Mucosa of stomach (tissue), 1 donor: ENCODE measurements at regions not wholly inside any gene's neighbourhood (a gene's known extent, or its start where the extent isn't known, plus 50 kb on each side); places are given as distances from the start of the nearest gene placed in this dataset.

Experiments
- H3K27me3 ChIP-seq: one replicate; pipeline ENCODE4 v1.7.0; 2013; ENCODE audit warnings: mild to moderate bottlenecking, low read length; ENCODE audit not compliant: control insufficient read depth, insufficient read depth
- H3K36me3 ChIP-seq: one replicate; pipeline ENCODE4 v1.7.0; 2013; ENCODE audit warnings: low read length; ENCODE audit not compliant: control insufficient read depth, insufficient read depth
- H3K4me1 ChIP-seq: one replicate; pipeline ENCODE4 v1.7.0; 2013; ENCODE audit warnings: mild to moderate bottlenecking, low read length; ENCODE audit not compliant: control insufficient read depth, insufficient read depth
- H3K4me3 ChIP-seq: one replicate; pipeline ENCODE4 v1.7.0; 2013; ENCODE audit warnings: low read length
- H3K9ac ChIP-seq: one replicate; pipeline ENCODE4 v1.7.0; 2013; ENCODE audit warnings: mild to moderate bottlenecking, low read length, moderate library complexity
- H3K9me3 ChIP-seq: one replicate; pipeline ENCODE4 v1.7.0; 2013; ENCODE audit warnings: mild to moderate bottlenecking, low read length, moderate library complexity; ENCODE audit not compliant: control insufficient read depth
- donor health status: Pancreatic carcinoma.

DNA sequence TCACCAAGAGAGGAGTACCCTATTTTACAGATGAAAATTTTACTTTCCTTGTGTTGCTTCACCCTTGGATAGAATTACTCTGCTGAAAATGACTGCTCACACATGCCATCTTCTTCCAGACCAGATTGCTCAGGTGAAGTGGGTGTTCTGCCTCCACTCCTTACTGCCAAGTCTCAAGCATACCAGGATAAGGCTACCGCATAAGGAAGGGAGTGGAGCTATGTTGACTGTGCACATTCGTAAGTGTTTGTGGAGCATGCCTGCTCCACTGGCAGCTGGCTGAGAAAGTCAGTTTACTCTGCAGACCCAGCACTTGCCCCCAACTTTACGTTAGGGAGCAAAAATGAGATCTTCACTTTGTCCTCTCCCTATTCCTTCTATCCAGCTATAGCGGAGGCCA lies 405.0 kb upstream of the DDX18 start:
- Histone ChIP-seq H3K4me1 (no peaks in the 10 kb centered on the region), H3K27me3 (no peaks in the 10 kb centered on the region), H3K36me3 (no peaks in the 10 kb centered on the region), H3K9me3 (no peaks in the 10 kb centered on the region), H3K9ac (no peak overlapping the region), H3K4me3 (no peak overlapping the region)

DNA sequence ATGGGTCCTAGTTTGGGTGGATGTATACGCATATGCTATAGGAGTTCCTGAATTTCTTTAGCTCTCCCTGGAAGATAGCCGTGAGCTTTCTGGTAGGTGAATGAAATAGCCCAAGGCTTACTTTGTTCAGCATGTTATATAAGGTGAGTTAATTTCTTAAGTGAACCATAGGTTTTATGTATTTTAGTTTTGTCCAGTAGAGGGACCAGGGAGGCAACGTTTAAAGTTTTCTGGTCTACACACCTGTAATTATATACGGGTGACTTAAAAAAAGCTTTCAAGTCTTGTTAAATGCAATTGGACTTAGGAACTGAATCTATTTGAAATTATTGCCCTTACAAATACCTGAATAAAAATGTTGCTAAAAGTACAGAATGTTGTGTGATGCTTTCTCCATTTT lies 402.5 kb upstream of the DDX18 start:
- H3K4me1 ChIP-seq = no peaks in the 10 kb centered on the region
- H3K9ac ChIP-seq = no peak overlapping the region
- H3K4me3 ChIP-seq = no peak overlapping the region
- H3K36me3 ChIP-seq = no peaks in the 10 kb centered on the region
- H3K9me3 ChIP-seq = no peaks in the 10 kb centered on the region
- H3K27me3 ChIP-seq = no peaks in the 10 kb centered on the region

DNA sequence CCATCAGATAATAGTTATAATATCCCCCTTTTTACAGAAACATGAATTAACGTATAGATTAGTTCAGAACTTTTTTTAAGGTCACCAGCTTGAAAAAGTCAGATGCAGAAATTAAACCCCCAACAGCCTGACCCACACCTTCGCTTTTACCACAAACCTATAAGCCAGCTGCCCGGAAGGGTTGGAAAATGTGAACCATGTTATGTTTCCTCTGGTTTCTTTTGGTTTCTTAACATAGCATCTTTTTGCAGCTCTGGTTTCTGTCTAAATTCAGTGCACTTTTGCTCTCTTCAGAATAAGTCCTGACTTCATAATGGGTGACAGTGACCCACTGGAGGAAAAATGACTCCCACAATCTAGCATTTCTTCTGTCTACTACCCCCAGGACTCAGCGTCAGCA lies 381.7 kb upstream of the DDX18 start:
- H3K9me3 ChIP-seq = no peaks in the 10 kb centered on the region
- H3K27me3 ChIP-seq = no peaks in the 10 kb centered on the region
- H3K4me1 ChIP-seq = no peaks in the 10 kb centered on the region
- no peak overlapping the region for H3K4me3 ChIP-seq
- no peaks in the 10 kb centered on the region for H3K36me3 ChIP-seq
- no peak overlapping the region for H3K9ac ChIP-seq

DNA sequence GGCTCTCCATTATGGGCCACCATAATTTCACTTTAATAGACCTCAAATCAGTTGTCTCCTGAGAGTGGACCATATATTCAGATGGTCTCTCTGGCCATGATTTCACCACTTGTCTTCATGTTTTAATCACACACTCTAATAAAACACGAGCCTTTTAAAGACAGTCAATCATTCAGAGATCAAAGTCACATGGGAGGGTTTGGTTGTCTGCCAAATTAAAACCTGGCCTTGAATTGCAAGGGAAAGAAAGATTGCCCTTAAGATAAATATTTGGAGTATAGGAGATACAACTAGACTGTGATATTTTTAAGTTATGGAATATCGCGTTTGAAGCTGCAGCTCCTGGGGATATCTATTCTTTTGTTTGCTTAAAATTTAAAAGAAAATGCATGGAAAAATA lies 377.8 kb upstream of the DDX18 start:
- Histone ChIP-seq H3K9ac (no peak overlapping the region), H3K36me3 (no peaks in the 10 kb centered on the region), H3K27me3 (no peaks in the 10 kb centered on the region)

DNA sequence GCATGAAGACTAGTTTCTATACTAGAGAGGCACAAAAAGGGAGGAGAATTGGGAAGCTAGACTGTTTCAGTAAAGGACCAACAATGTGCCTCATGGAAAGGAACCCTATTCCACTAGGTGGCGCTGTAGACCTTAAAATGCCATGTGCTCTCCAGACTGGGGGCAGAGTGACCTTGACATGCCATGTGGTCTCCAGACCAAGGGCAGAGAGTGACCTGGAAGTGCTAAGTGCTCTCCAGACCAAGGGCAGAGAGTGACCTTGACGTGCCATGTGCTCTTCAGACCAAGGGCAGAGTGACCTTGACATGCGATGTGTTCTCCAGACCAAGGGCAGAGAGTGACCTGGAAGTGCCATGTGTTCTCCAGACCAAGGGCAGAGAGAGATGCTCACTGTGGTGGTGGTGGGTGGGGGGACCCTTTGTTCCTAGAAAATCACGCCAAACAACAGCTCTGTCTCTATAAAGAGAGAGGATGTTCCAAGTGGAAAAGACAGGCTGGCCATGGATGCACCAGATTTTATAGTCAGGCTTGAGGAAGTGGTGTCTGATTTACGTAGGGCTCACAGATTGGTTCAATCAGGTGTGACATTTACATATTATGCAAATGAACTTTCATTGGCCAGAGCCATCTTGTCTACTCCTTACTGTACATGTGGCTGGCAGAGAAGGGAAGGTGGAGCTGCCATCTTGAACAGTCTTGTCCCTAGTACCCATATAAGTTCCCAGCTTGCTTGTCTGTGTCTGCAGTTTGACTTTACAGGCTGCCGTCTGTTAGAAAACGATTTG lies 344.0 kb upstream of the DDX18 start:
- Histone ChIP-seq H3K9ac (no peak overlapping the region), H3K9me3 (no peaks in the 10 kb centered on the region), H3K27me3 (no peaks in the 10 kb centered on the region), H3K4me1 (no peaks in the 10 kb centered on the region), H3K36me3 (no peaks in the 10 kb centered on the region), H3K4me3 (no peak overlapping the region)

More for the DNA sequence above, 377.8 kb upstream of the DDX18 start:
- H3K4me3 ChIP-seq = no peak overlapping the region
- H3K4me1 ChIP-seq = no peaks in the 10 kb centered on the region
- no peaks in the 10 kb centered on the region for H3K9me3 ChIP-seq

DNA sequence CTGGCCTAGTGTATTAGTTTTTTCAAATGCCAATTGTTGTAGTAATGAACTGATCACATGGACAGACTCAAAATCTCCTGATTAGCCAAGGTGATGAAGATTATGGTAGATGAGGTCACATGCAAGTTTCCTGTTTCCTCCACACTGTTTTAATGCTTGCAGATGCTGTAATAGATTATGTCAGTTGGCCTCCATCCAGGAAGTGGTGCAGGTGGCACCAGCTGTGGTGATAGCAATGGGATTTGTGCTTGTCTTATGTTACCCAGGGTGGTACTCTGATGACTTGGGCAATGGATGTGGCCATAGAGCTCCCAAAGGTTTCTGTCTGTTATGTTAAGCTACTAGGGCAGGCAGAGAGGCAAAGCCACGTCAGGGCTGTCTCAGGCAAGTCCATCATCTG lies 332.9 kb upstream of the DDX18 start:
- H3K9ac ChIP-seq = no peak overlapping the region
- no peaks in the 10 kb centered on the region for H3K4me1 ChIP-seq
- no peak overlapping the region for H3K4me3 ChIP-seq
- no peaks in the 10 kb centered on the region for H3K27me3 ChIP-seq
- H3K9me3 ChIP-seq = no peaks in the 10 kb centered on the region
- no peaks in the 10 kb centered on the region for H3K36me3 ChIP-seq

DNA sequence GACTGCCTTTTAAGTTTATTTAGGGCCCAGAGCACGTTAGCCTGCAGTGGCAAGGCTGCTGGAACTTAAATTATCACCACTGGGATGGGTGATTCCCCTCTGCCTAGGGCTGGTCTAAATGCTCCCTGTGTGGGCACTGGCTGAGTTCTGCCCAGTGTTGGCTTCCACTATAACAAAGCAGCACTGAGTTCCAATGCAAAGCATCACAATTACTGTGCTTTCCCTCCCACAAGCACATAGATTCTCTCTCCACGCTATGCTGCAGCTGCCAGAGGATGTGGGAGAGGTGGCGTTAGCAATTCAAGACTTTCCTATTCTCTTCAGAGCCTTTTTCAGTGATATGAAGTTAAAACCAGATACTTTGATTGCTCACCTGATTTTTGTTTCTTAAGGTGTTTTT lies 328.9 kb upstream of the DDX18 start:
- Histone ChIP-seq H3K4me3 (no peak overlapping the region), H3K9ac (no peak overlapping the region), H3K9me3 (no peaks in the 10 kb centered on the region), H3K4me1 (no peaks in the 10 kb centered on the region), H3K27me3 (no peaks in the 10 kb centered on the region), H3K36me3 (no peaks in the 10 kb centered on the region)

DNA sequence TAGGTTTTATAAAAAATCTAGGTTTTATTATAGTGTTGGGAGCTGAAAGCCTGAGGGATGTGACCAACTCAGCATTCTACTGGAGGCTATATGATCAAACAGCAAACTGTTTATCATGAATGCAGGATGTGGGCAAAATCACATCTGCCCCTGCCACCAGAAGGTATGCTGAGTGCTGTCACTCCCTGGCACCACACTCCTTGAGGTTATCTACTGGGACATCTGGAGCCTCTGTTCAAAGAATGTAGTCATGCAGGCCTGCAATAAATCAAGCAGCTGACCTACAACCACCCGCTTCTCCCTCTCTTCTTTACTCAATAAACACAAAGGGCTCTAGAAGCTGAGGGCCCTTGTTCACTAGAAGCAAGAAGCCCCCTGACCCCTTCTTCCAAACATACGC lies 328.4 kb upstream of the DDX18 start:
- no peaks in the 10 kb centered on the region for H3K27me3 ChIP-seq
- no peaks in the 10 kb centered on the region for H3K36me3 ChIP-seq
- H3K9me3 ChIP-seq = no peaks in the 10 kb centered on the region
- no peak overlapping the region for H3K4me3 ChIP-seq
- no peaks in the 10 kb centered on the region for H3K4me1 ChIP-seq
- H3K9ac ChIP-seq = no peak overlapping the region

DNA sequence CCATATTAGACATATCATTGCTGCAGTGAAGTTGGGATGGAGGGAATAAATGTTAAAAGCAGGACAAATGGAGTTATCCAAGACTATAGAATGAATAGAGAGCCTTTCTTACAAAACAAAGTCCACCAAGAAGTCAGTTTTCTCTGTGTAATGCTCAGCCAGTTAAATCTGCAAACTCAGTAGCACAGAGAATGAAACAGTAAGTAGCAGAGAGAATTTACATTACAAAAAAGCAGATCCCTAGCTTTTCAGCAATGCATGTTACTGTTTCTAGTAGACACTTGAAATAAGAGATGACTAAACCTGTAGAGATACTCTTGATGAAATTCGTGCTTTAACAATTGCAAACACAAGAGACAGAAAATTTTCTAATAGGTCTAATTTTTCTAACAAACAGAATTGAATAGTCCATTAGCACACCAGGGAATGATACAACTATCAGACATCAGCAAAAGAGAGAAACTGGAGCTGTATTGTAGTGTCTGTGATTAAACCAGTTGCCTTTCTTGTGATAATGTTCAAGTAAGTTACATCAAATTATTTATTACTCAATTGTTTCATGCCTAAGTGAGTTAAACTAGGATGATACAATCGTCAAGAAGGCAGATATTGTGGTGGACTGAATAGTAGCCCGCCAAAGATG lies 322.2 kb upstream of the DDX18 start:
- Histone ChIP-seq H3K4me3 (no peak overlapping the region), H3K4me1 (no peaks in the 10 kb centered on the region), H3K36me3 (no peaks in the 10 kb centered on the region), H3K9ac (no peak overlapping the region), H3K27me3 (no peaks in the 10 kb centered on the region), H3K9me3 (no peaks in the 10 kb centered on the region)

DNA sequence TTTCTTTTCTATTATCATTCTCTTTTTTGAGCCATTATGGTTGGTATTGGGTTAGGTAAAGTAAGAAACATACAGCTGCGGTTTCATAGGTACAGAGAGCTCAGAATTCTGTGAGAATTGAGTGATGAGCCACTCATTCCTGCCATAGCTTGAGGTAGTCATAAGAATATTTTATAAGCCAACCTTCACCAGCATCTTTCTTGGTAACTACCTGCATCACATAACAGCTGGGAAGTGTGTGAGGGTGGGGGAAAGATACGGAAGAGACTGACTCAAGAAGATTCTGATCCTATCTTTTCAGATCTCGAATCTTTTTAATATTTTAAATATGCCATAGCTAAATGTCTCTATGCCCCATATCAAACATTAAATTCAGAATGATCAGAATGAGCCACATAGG lies 313.8 kb upstream of the DDX18 start:
- no peak overlapping the region for H3K9ac ChIP-seq
- H3K36me3 ChIP-seq = no peaks in the 10 kb centered on the region
- no peaks in the 10 kb centered on the region for H3K27me3 ChIP-seq

DNA sequence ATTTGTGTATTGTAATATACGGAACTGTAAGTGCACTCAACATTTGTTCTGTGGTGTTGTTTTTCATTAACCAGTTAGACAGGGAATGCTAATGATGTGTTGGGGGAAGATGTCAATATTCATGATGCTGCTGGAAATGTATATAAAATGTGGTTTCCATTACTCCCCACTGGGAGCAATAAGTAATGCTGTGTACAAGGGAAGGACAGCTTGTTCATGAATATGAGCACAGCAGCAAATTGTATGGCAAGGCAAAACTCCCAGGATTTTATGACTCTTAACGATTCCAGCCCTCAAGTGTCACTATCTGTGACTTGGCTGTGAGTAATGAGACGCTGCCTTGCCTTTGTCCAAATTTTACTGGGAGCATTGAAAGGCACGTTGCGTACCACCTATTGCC lies 312.4 kb upstream of the DDX18 start:
- no peaks in the 10 kb centered on the region for H3K36me3 ChIP-seq
- H3K9ac ChIP-seq = no peak overlapping the region
- H3K9me3 ChIP-seq = no peaks in the 10 kb centered on the region
- no peaks in the 10 kb centered on the region for H3K27me3 ChIP-seq
- no peak overlapping the region for H3K4me3 ChIP-seq
- no peaks in the 10 kb centered on the region for H3K4me1 ChIP-seq

More for the DNA sequence above, 313.8 kb upstream of the DDX18 start:
- no peaks in the 10 kb centered on the region for H3K4me1 ChIP-seq
- H3K9me3 ChIP-seq = no peaks in the 10 kb centered on the region
- no peak overlapping the region for H3K4me3 ChIP-seq

DNA sequence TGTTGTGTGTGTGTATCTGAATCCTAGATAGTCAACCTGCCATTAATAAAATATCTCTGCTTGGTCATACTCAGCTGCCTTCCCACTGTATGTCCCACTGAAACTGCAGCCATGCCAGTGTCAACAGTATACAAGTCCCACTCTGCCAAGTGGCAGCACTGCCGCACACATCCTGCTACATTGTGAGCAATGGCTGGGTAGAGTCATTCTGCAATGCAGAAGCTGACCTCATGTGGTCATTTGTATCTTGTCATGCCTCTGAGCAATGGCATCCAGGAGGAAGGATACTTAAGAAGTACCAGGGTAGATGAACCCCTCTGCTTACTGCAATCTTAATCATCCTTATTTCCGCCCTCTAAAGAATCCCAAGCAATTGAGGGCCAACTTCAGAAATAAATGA lies 302.2 kb upstream of the DDX18 start:
- Histone ChIP-seq H3K9me3 (no peaks in the 10 kb centered on the region), H3K27me3 (no peaks in the 10 kb centered on the region), H3K4me3 (no peak overlapping the region), H3K36me3 (no peaks in the 10 kb centered on the region), H3K9ac (no peak overlapping the region), H3K4me1 (no peaks in the 10 kb centered on the region)
